ENCODE measurements at regions not wholly inside any gene's neighbourhood (a gene's known extent, or its start where the extent isn't known, plus 50 kb on each side); places are given as distances from the start of the nearest gene placed in this dataset.

DNA sequence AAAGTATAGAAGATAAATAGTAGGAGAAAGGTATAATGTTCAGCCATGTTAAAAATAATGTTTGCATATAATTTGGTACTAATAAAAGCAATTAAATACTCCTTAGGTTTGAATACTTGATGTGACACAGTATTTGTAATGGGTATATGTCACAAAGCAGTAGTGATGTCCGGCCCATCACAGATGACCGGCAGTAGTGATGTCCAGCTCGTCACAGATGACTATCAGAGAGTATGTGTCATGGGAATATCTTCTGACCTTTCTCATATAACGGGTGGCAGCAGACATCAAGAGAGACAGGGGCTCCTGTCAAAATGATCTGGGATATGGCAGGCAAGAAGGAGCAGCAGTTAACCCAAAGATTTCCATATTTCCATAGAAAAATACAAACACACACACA, 477.4 kb upstream of the KLF6 start:
- no peak for FAIRE-seq
- TF ChIP-seq, protein P1, sequence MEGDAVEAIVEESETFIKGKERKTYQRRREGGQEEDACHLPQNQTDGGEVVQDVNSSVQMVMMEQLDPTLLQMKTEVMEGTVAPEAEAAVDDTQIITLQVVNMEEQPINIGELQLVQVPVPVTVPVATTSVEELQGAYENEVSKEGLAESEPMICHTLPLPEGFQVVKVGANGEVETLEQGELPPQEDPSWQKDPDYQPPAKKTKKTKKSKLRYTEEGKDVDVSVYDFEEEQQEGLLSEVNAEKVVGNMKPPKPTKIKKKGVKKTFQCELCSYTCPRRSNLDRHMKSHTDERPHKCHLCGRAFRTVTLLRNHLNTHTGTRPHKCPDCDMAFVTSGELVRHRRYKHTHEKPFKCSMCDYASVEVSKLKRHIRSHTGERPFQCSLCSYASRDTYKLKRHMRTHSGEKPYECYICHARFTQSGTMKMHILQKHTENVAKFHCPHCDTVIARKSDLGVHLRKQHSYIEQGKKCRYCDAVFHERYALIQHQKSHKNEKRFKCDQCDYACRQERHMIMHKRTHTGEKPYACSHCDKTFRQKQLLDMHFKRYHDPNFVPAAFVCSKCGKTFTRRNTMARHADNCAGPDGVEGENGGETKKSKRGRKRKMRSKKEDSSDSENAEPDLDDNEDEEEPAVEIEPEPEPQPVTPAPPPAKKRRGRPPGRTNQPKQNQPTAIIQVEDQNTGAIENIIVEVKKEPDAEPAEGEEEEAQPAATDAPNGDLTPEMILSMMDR (IDR thresholded peaks at IDR 0.05; ENCODE audit: insufficient read depth, low read length, severe bottlenecking), result no peak
- Histone ChIP-seq H3K4me3 (ENCODE audit: low read depth, low read length) (no peak overlapping the region), H3K36me3 (ENCODE audit: control insufficient read depth, insufficient read depth, low read length) (no peaks in the 10 kb centered on the region), H3K27me3 (ENCODE audit: control insufficient read depth, insufficient read depth, low read length) (no peaks in the 10 kb centered on the region)
- DNase-seq (ENCODE audit: low read depth), result no peak

DNA sequence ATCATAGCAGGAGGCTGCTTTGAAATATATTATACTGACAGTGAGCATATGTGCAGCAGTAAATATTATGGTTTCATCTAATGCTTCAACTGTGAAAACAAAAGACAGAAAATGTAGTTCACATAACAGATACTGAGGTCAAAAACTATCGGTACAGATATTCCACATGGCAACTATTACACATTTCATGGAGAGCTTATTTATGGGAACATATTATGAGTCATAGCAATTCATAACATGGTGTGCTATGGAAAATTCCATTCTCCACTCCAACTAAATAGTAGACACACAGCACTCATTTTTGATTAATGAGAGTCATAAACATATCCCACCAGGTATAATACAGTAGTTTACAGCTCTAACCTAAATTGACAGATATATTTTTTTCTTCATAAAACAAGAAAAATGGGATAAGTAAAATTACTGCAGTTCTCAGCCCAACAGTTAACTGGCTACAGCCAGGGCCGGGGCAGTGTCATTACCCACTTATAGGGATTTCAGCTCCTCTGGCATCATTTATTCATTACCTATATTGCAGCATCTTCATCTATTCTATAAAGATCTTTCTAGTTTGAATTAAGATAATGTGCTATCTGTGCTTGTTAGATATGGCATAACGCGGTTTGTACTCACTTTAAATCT, 475.6 kb upstream of the KLF6 start:
- TF ChIP-seq, protein P1 (IDR thresholded peaks at IDR 0.05; ENCODE audit: insufficient read depth, low read length, severe bottlenecking), result no peak
- H3K4me3 ChIP-seq (ENCODE audit: low read depth, low read length), result no peak overlapping the region
- H3K27me3 ChIP-seq (ENCODE audit: control insufficient read depth, insufficient read depth, low read length), result no peaks in the 10 kb centered on the region
- H3K36me3 ChIP-seq (ENCODE audit: control insufficient read depth, insufficient read depth, low read length), result no peaks in the 10 kb centered on the region
- DNase-seq (ENCODE audit: low read depth), result peak; percentile 59
- no peak for FAIRE-seq

GRCh38 chr10:4257939-4258465, 473.0 kb upstream of the KLF6 start:
- Histone ChIP-seq H3K4me3 (ENCODE audit: low read depth, low read length) (no peak overlapping the region), H3K27me3 (ENCODE audit: control insufficient read depth, insufficient read depth, low read length) (no peaks in the 10 kb centered on the region), H3K36me3 (ENCODE audit: control insufficient read depth, insufficient read depth, low read length) (no peaks in the 10 kb centered on the region)
- FAIRE-seq (no peak), DNase-seq (ENCODE audit: low read depth) (no peak)
- TF ChIP-seq, protein P1 (IDR thresholded peaks at IDR 0.05; ENCODE audit: insufficient read depth, low read length, severe bottlenecking), result no peak

DNA sequence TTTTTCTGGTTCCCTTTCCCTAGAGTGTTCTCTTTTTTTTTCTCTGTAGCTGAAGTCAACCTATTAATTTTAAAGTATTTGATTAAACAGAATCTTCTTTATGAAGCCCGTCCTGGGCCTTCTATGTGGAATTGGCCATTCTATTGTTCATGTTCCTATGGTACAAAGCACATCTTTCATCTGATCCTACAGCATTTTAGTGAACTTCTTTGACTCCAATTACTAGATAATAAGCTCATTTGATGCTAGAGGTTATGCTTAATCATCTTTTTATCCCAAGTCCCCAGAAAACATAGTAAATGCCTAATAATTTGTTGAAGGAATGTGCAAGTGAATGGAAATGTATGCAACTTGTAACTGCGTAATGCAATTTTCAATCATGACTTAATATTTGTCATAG, 472.0 kb upstream of the KLF6 start:
- H3K27me3 ChIP-seq (ENCODE audit: control insufficient read depth, insufficient read depth, low read length), result no peaks in the 10 kb centered on the region
- no peak for FAIRE-seq

GRCh38 chr10:4255751-4256150, 470.7 kb upstream of the KLF6 start:
- Histone ChIP-seq H3K4me3 (ENCODE audit: low read depth, low read length) (no peak overlapping the region), H3K36me3 (ENCODE audit: control insufficient read depth, insufficient read depth, low read length) (no peaks in the 10 kb centered on the region), H3K27me3 (ENCODE audit: control insufficient read depth, insufficient read depth, low read length) (no peaks in the 10 kb centered on the region)
- TF ChIP-seq, protein P1 (IDR thresholded peaks at IDR 0.05; ENCODE audit: insufficient read depth, low read length, severe bottlenecking), result no peak
- FAIRE-seq, result no peak
- DNase-seq (ENCODE audit: low read depth), result peak; percentile 59

More for the DNA sequence above, 472.0 kb upstream of the KLF6 start:
- TF ChIP-seq, protein P1 (IDR thresholded peaks at IDR 0.05; ENCODE audit: insufficient read depth, low read length, severe bottlenecking), result no peak
- DNase-seq (ENCODE audit: low read depth), result no peak
- no peaks in the 10 kb centered on the region for H3K36me3 ChIP-seq (ENCODE audit: control insufficient read depth, insufficient read depth, low read length)
- H3K4me3 ChIP-seq (ENCODE audit: low read depth, low read length), result no peak overlapping the region

All from bronchial epithelial cell (primary cell).